ENCODE measurements at regions not wholly inside any gene's neighbourhood (a gene's known extent, or its start where the extent isn't known, plus 50 kb on each side); places are given as distances from the start of the nearest gene placed in this dataset.

DNA sequence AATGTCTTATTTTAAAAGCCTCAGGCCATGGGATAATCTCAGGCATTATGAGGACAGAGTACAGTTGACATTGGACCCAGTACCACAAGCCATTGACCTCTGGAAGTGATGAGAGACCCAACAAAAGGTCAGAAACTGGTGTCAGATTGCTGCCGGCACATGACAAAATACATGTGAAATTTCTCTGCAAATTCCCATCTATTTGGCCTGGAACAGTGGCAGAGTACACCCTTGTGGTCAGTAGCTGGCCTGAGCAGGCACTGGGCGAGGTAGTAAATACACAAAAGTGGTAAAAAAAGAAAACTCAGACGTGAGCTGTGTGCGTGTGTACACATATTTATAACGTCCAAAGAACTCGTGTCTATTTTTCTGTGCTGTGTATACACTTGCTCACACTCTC, 155.5 kb downstream of the DHX15 start:
- no peaks in the 10 kb centered on the region for H3K9me3 ChIP-seq (ENCODE audit: low read length)
- TF ChIP-seq EZH2phosphoT487 (IDR thresholded peaks at IDR 0.05; ENCODE audit: borderline replicate concordance, low read length) = no peak
- TF ChIP-seq, protein P1, sequence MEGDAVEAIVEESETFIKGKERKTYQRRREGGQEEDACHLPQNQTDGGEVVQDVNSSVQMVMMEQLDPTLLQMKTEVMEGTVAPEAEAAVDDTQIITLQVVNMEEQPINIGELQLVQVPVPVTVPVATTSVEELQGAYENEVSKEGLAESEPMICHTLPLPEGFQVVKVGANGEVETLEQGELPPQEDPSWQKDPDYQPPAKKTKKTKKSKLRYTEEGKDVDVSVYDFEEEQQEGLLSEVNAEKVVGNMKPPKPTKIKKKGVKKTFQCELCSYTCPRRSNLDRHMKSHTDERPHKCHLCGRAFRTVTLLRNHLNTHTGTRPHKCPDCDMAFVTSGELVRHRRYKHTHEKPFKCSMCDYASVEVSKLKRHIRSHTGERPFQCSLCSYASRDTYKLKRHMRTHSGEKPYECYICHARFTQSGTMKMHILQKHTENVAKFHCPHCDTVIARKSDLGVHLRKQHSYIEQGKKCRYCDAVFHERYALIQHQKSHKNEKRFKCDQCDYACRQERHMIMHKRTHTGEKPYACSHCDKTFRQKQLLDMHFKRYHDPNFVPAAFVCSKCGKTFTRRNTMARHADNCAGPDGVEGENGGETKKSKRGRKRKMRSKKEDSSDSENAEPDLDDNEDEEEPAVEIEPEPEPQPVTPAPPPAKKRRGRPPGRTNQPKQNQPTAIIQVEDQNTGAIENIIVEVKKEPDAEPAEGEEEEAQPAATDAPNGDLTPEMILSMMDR (conservative IDR thresholded peaks at IDR 0.05; ENCODE audit: low read depth, low read length) = no peak
- TF ChIP-seq EZH2 (IDR thresholded peaks at IDR 0.05; ENCODE audit: low read length, unreplicated experiment) = no peak
- H3K4me1 ChIP-seq (ENCODE audit: insufficient read depth, low read length) = no peaks in the 10 kb centered on the region
- no peak overlapping the region for H3K4me2 ChIP-seq (ENCODE audit: low read length)
- no peaks in the 10 kb centered on the region for H3K9me2 ChIP-seq (replicated peaks; ENCODE audit: low read length)
- ATAC-seq = no peak
- no peaks in the 10 kb centered on the region for H3K36me3 ChIP-seq (ENCODE audit: low read depth, low read length)
- no peak overlapping the region for H2AFZ ChIP-seq (ENCODE audit: low read length)
- H3K4me3 ChIP-seq (ENCODE audit: low read length) = no peak overlapping the region
- peaks cover 45% of the 10 kb centered on the region for H3K27me3 ChIP-seq (ENCODE audit: low read length)
- no peaks in the 10 kb centered on the region for H3K79me2 ChIP-seq (ENCODE audit: low read length)
- DNase-seq = no peak
- POLR2A ChIA-PET (ENCODE audit: unreplicated experiment) = no interaction called here
- CTCF ChIA-PET = no interaction called here
- no peaks in the 10 kb centered on the region for H3F3A ChIP-seq (ENCODE audit: low read length, unreplicated experiment)
- H3K27ac ChIP-seq (ENCODE audit: low read length) = no peak overlapping the region
- no TSS peak for BruUV-seq (replicated peaks)
- intact Hi-C loops (cut with micrococcal nuclease) = no loop called here
- H3K9ac ChIP-seq (ENCODE audit: low read length) = no peak overlapping the region
- no peaks in the 10 kb centered on the region for H4K20me1 ChIP-seq (ENCODE audit: low read length)

DNA sequence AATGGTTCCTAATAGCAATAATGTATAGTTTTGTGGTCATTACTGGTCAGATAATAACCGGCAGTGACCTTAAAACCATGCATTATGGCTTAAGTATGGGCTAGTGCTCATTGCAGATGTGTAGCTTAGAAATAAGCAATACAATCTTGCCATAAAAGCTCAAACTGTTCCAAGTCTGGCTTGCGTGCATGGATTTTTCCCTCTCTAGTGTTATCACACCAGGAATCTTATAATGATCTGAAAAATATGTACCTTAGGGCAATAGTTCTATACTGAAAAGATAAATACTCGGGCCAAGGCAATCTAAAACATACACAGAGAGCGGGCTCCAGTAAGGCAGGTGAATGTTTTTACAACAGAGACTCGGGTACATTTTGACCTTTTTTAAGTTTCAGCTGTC, 157.8 kb downstream of the DHX15 start:
- H2AFZ ChIP-seq (ENCODE audit: low read length) = no peak overlapping the region
- H3K4me1 ChIP-seq (ENCODE audit: insufficient read depth, low read length) = no peaks in the 10 kb centered on the region
- H3K4me3 ChIP-seq (ENCODE audit: low read length) = no peak overlapping the region
- no peak overlapping the region for H3K9ac ChIP-seq (ENCODE audit: low read length)
- TF ChIP-seq EZH2 (IDR thresholded peaks at IDR 0.05; ENCODE audit: low read length, unreplicated experiment) = no peak
- TF ChIP-seq, protein P1 (conservative IDR thresholded peaks at IDR 0.05; ENCODE audit: low read depth, low read length) = no peak
- no peak for TF ChIP-seq EZH2phosphoT487 (IDR thresholded peaks at IDR 0.05; ENCODE audit: borderline replicate concordance, low read length)
- no peak overlapping the region for H3K4me2 ChIP-seq (ENCODE audit: low read length)
- intact Hi-C loops (cut with micrococcal nuclease) = no loop called here
- CTCF ChIA-PET = no interaction called here
- ATAC-seq (no peak), DNase-seq (no peak)
- H3K27me3 ChIP-seq (ENCODE audit: low read length) = peaks cover 24% of the 10 kb centered on the region
- no peaks in the 10 kb centered on the region for H4K20me1 ChIP-seq (ENCODE audit: low read length)
- H3K27ac ChIP-seq (ENCODE audit: low read length) = no peak overlapping the region
- H3K9me3 ChIP-seq (ENCODE audit: low read length) = no peaks in the 10 kb centered on the region
- H3K9me2 ChIP-seq (replicated peaks; ENCODE audit: low read length) = no peaks in the 10 kb centered on the region
- BruUV-seq (replicated peaks) = no TSS peak
- POLR2A ChIA-PET (ENCODE audit: unreplicated experiment) = no interaction called here
- no peaks in the 10 kb centered on the region for H3K79me2 ChIP-seq (ENCODE audit: low read length)
- no peaks in the 10 kb centered on the region for H3F3A ChIP-seq (ENCODE audit: low read length, unreplicated experiment)
- H3K36me3 ChIP-seq (ENCODE audit: low read depth, low read length) = no peaks in the 10 kb centered on the region

DNA sequence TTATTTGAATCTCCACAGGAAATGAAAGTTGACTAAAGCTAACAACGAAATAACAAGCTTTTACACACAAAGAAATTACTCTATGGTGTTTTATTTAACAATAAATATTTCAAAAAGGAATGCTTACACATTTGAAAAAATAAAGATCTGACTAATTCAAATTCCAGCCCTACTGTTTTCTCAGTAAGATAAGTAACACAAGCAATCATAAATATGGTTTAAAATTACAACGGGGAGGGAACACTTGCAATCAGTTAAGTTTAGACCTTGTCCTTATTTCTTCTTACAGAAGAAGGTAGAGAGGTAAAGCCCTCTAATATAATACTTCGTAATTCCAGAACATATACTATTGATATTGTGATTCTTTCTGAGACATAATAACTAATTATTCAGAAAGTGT, 158.5 kb downstream of the DHX15 start:
- DNase-seq = no peak
- no TSS peak for BruUV-seq (replicated peaks)

More for the DNA sequence above, 158.5 kb downstream of the DHX15 start:
- no peak overlapping the region for H3K9ac ChIP-seq (ENCODE audit: low read length)
- no peaks in the 10 kb centered on the region for H3K4me1 ChIP-seq (ENCODE audit: insufficient read depth, low read length)
- no peak overlapping the region for H3K4me3 ChIP-seq (ENCODE audit: low read length)
- no peaks in the 10 kb centered on the region for H3K9me2 ChIP-seq (replicated peaks; ENCODE audit: low read length)
- H2AFZ ChIP-seq (ENCODE audit: low read length) = no peak overlapping the region
- H3K79me2 ChIP-seq (ENCODE audit: low read length) = no peaks in the 10 kb centered on the region
- H4K20me1 ChIP-seq (ENCODE audit: low read length) = no peaks in the 10 kb centered on the region
- intact Hi-C loops (cut with micrococcal nuclease) = no loop called here
- no peak for ATAC-seq
- no peak overlapping the region for H3K27ac ChIP-seq (ENCODE audit: low read length)
- no peaks in the 10 kb centered on the region for H3K36me3 ChIP-seq (ENCODE audit: low read depth, low read length)
- no peaks in the 10 kb centered on the region for H3F3A ChIP-seq (ENCODE audit: low read length, unreplicated experiment)
- H3K4me2 ChIP-seq (ENCODE audit: low read length) = no peak overlapping the region
- H3K27me3 ChIP-seq (ENCODE audit: low read length) = peaks cover 24% of the 10 kb centered on the region
- TF ChIP-seq EZH2phosphoT487 (IDR thresholded peaks at IDR 0.05; ENCODE audit: borderline replicate concordance, low read length) (no peak), EZH2 (IDR thresholded peaks at IDR 0.05; ENCODE audit: low read length, unreplicated experiment) (no peak)
- TF ChIP-seq, protein P1 (conservative IDR thresholded peaks at IDR 0.05; ENCODE audit: low read depth, low read length) = no peak
- ChIA-PET CTCF (no interaction called here), POLR2A (ENCODE audit: unreplicated experiment) (no interaction called here)
- no peaks in the 10 kb centered on the region for H3K9me3 ChIP-seq (ENCODE audit: low read length)
